GM03348 (cell line): ENCODE measurements at regions not wholly inside any gene's neighbourhood (a gene's known extent, or its start where the extent isn't known, plus 50 kb on each side); places are given as distances from the start of the nearest gene placed in this dataset.
"Not testable (repeated sequence)": the region's sequence is repeated elsewhere in the genome, so short reads cannot be mapped to it uniquely, and the experiment has no call there.

Experiments
- DNase-seq: peaks from one replicate; pipeline ENCODE4 v3.0.0; 2012; ENCODE audit warnings: low spot score

DNA sequence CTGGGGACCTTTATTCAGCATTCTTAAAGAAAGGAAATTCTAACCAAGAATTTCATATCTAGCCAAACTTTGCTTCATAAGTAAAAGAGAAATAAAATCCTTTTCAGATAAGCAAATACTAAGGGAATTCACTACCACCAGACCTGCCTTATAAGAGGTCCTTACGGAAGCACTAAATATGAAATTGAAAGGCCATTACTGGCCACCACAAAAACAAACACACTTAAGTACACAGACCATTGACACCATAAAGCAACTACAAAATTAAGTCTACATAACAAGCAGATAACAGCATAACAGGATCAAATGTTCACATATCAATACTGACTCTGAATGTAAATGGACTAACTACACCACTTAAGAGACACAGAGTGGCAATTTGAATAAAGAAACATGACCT, 361.4 kb upstream of the POU5F2 start:
- DNase-seq: no peak

- DNase-seq: not testable (repeated sequence)
Measured at GRCh38 chr5:94097384-94097783, 356.0 kb upstream of the POU5F2 start.

GRCh38 chr5:94094793-94095441, 353.5 kb upstream of the POU5F2 start:
- no peak for DNase-seq

- DNase-seq: no peak
Measured at GRCh38 chr5:94093300-94093699, 351.9 kb upstream of the POU5F2 start.

- DNase-seq: not testable (repeated sequence)
Measured at GRCh38 chr5:94086635-94087034, 345.2 kb upstream of the POU5F2 start.

DNA sequence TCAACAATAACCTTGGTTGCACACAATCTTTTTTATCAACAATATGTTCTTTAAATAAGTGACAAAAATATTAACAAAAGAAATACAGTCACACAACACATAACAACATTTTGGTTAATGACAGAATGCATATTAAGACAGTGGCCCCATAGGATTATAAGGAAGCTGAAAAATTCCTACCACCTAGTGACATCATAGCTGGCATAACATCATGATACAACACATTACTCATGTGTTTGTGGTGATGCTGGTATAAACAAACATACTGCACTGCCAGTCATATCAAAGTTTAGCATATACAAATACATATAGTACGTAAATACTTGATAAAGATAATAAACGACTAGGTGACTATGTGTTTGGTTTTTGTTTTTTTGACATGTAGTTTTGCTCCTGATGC, 344.8 kb upstream of the POU5F2 start:
- no peak for DNase-seq

- no peak for DNase-seq
Measured at GRCh38 chr5:94082405-94082804, 341.0 kb upstream of the POU5F2 start.

- no peak for DNase-seq
Measured at GRCh38 chr5:94081088-94081487, 339.7 kb upstream of the POU5F2 start.

- no peak for DNase-seq
Measured at GRCh38 chr5:94080390-94080789, 339.0 kb upstream of the POU5F2 start.

- DNase-seq: no peak
Measured at GRCh38 chr5:94072116-94072515, 330.7 kb upstream of the POU5F2 start.

GRCh38 chr5:94066437-94067207, 325.2 kb upstream of the POU5F2 start:
- no peak for DNase-seq

GRCh38 chr5:94064025-94064424, 322.6 kb upstream of the POU5F2 start:
- DNase-seq: no peak

DNA sequence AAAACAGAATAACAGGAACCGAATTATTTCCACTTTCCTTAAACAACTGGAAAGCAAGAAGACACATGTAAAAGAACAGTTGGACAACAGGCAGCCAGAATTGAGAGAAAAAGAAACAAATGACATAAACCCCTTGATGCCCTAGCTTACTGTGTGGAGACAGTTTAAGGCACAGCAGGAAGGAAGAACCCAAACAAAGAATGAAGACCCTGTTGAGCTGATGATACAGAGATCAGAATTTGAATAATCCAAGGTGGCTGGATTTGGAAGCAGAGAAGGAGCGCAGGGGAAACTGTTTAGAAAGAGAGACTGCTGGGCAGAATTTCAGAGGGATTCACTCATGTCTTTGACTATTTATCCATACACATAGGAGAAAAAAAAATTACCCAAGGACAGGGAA, 316.3 kb upstream of the POU5F2 start:
- DNase-seq: no peak

DNA sequence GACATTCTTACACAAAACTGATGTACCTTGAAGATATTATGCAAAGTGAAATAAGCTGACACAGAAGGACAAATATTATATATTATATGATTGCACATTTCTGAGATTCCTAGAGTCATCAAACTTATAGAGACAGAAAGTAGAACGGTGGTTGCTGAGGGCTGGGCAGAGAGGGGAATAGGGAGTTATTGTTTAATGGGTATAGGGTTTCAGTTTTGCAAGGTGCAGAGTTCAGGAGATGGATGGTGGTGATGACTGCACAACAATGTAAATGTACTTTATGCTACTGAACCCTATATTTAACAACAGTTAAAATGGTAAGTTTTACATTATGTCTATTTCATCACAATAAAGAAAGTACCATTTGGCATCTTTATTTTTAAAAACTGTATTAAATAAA, 315.8 kb upstream of the POU5F2 start:
- no peak for DNase-seq

DNA sequence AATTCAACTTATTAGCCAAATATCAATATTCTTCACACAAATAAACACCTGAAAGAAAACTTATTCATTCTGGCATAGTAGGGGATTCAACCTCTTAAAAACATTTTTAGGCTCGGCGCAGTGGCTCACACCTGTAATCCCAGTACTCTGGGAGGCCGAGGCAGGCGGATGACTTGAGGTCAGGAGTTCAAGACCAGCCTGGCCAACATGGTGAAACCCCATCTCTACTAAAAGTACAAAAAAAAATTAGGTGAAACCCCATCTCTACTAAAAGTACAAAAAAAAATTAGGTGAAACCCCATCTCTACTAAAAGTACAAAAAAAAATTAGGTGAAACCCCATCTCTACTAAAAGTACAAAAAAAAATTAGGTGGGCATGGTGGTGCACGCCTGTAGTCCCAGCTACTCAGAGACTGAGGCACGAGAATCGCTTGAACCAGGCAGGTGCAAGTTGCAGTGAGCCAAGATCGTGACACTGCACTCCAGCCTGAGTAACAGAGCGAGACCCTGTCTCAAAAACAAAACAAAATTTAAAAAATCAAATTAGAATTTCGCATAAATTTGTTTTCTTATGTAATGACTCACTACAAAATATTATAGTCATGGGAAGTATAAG, 308.0 kb upstream of the POU5F2 start:
- DNase-seq: not testable (repeated sequence)

- no peak for DNase-seq
Measured at GRCh38 chr5:94045839-94046782, 304.7 kb upstream of the POU5F2 start.

GRCh38 chr5:94043311-94043710, 301.9 kb upstream of the POU5F2 start:
- no peak for DNase-seq

- DNase-seq: no peak
Measured at GRCh38 chr5:94040591-94041148, 299.3 kb upstream of the POU5F2 start.

DNA sequence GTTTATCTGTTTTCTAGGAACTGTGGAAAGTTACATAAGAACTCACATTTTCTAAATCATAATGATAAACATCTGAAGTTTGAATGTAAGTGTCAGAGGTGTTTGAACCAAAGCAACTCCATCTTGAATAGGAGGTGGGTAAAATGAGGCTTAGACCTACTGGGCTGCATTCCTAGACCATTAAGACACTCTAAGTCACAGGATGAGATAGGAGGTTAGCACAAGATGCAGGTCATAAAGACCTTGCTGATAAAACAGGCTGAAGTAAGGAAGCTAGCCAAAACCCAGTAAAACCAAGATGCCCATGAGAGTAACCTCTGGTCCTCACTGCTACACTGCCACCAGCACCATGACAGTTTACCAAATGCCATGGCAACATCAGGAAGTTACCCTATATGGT, 297.7 kb upstream of the POU5F2 start:
- DNase-seq: no peak

GRCh38 chr5:94031631-94032030, 290.2 kb upstream of the POU5F2 start:
- DNase-seq: peak; percentile 55

DNA sequence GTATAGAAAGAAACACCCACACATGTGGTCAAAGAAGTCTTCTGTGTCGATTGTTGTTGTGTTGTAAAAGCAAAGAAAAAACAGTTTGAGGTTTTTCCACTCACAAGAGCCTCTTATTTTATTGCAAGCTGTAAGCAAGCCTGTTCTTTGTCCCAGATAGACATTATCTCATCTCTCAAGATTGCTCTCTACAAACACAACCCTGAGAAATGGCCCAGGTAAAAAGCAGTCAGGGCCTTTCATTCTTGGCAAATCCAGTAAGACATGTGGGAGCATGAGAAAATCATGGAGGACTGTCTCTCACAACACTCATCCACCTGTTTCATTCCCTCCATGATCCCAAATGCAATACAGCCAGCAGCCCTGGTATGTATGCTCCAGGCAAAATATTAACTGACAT, 286.6 kb upstream of the POU5F2 start:
- no peak for DNase-seq

- DNase-seq: no peak
Measured at GRCh38 chr5:94027145-94027544, 285.7 kb upstream of the POU5F2 start.
